Esophagus muscularis mucosa (tissue), 4 donors: ENCODE measurements at regions not wholly inside any gene's neighbourhood (a gene's known extent, or its start where the extent isn't known, plus 50 kb on each side); places are given as distances from the start of the nearest gene placed in this dataset.

Experiments used
- DNase-seq: peaks from one replicate; pipeline ENCODE4 v3.0.0-alpha.2; 2017; ENCODE audit errors: extremely low spot score
- H3K27ac ChIP-seq, 4 donors: fragments of 200-600 bp; sonication (generic); replicated peaks in 1 of 4; 1 replicate in 3 of 4; 2 replicates in 1 of 4; pipeline ENCODE4 v1.5.1; 2016 to 2019; ENCODE audit warnings: mild to moderate bottlenecking in 1 of 4
- H3K27me3 ChIP-seq, 4 donors: fragments of 200-600 bp; sonication (generic); one replicate each; pipeline versions ENCODE4 v1.5.1 to v1.6.0; 2016 to 2019
- H3K36me3 ChIP-seq, 4 donors: fragments of 200-600 bp; sonication (generic); one replicate each; pipeline ENCODE4 v1.5.1; 2016 to 2019
- H3K4me1 ChIP-seq, 4 donors: fragments of 200-600 bp; sonication (generic); one replicate each; pipeline ENCODE4 v1.5.1; 2016 to 2019
- H3K4me3 ChIP-seq, 4 donors: fragments of 200-600 bp; sonication (generic); 1 replicate in 2 of 4; 2 replicates in 2 of 4; pipeline ENCODE4 v1.5.1; 2016 to 2019; ENCODE audit warnings: mild to moderate bottlenecking in 4 of 4, moderate library complexity in 1 of 4
- H3K9me3 ChIP-seq, 4 donors: fragments of 200-600 bp; sonication (generic); 1 replicate in 3 of 4; 2 replicates in 1 of 4; pipeline ENCODE4 v1.5.1; 2016 to 2019
- CTCF ChIP-seq, 3 experiments: fragments of 200-600 bp in 2 of 3; fragments of 450-650 bp in 1 of 3; sonication (generic) in 2 of 3; IDR thresholded peaks; one replicate each; pipeline ENCODE4 v1.5.1; 2017 to 2019; ENCODE audit warnings: antibody characterized with exemption in 3 of 3, mild to moderate bottlenecking in 2 of 3, moderate library complexity in 1 of 3
- EP300 ChIP-seq: sonication (generic); formaldehyde crosslinking; IDR thresholded peaks from one replicate; pipeline ENCODE4 v1.6.1; 2017; ENCODE audit warnings: antibody characterized with exemption
- POLR2A ChIP-seq: fragments of 450-650 bp; IDR thresholded peaks from one replicate; pipeline ENCODE4 v1.6.1; 2017; ENCODE audit warnings: antibody characterized with exemption, moderate library complexity, mild to moderate bottlenecking, low read depth
- POLR2AphosphoS5 ChIP-seq, 2 donors: sonication (generic); formaldehyde crosslinking; IDR thresholded peaks; one replicate each; pipeline ENCODE4 v1.6.1; 2017; ENCODE audit warnings: antibody characterized with exemption in 2 of 2
- WGBS: methylation state at CpG from one replicate; pipeline ENCODE4 v1.1.5; 2018; 5-methylcytosine and 5-hydroxymethylcytosine counted together
- intact Hi-C: fragments of 100-400 bp; cut with DNase I; formaldehyde crosslinking; loops from one replicate; pipeline ENCODE4 v1.15.1; 2023

- Histone ChIP-seq H3K36me3 (no peaks in the 10 kb centered on the region), H3K4me1 (no peaks in the 10 kb centered on the region), H3K4me3 (no peak overlapping the region), H3K9me3 (peaks cover 0 to 6% (median 2%) of the 10 kb centered on the region in 4 donors), H3K27ac (no peak overlapping the region), H3K27me3 (peaks cover 0 to 24% (median 0%) of the 10 kb centered on the region in 4 donors)
- DNase-seq, result no peak
- intact Hi-C loops, result no loop called here
- TF ChIP-seq POLR2A, result no peak
- TF ChIP-seq EP300, result no peak
- no peak for TF ChIP-seq CTCF (IDR thresholded peaks at IDR 0.05)
- no peak for TF ChIP-seq POLR2AphosphoS5 (IDR thresholded peaks at IDR 0.05)
- 89% methylated on average over 7 of the region's 11 CpGs for WGBS
Measured at GRCh38 chr11:116614306-116615210, 158.2 kb downstream of the BUD13 start.

- peaks cover 0 to 6% (median 2%) of the 10 kb centered on the region in 4 donors for H3K9me3 ChIP-seq
- no peak overlapping the region for H3K4me3 ChIP-seq
- H3K27ac ChIP-seq, result no peak overlapping the region
- no peak for TF ChIP-seq EP300
- TF ChIP-seq POLR2A, result no peak
- no peak for TF ChIP-seq CTCF (IDR thresholded peaks at IDR 0.05)
- no peak for TF ChIP-seq POLR2AphosphoS5 (IDR thresholded peaks at IDR 0.05)
- no peaks in the 10 kb centered on the region for H3K36me3 ChIP-seq
- H3K27me3 ChIP-seq, result peaks cover 0 to 29% (median 0%) of the 10 kb centered on the region in 4 donors
- no peak for DNase-seq
- no peaks in the 10 kb centered on the region for H3K4me1 ChIP-seq
- intact Hi-C loops, result no loop called here
- WGBS, result 79% methylated on average over 27 of the region's 27 CpGs
Measured at GRCh38 chr11:116613206-116613875, 159.4 kb downstream of the BUD13 start.

- no peak for TF ChIP-seq EP300
- TF ChIP-seq POLR2AphosphoS5 (IDR thresholded peaks at IDR 0.05), result no peak
- no peak for TF ChIP-seq POLR2A
- no peak for TF ChIP-seq CTCF (IDR thresholded peaks at IDR 0.05)
- no peak overlapping the region for H3K27ac ChIP-seq
- WGBS, result 88% methylated on average over 4 of the region's 4 CpGs
Measured at GRCh38 chr11:116611998-116612620, 160.7 kb downstream of the BUD13 start.

GRCh38 chr11:116610190-116610589, 162.6 kb downstream of the BUD13 start:
- TF ChIP-seq POLR2A, result no peak
- no peak for TF ChIP-seq EP300
- no peak for TF ChIP-seq CTCF (IDR thresholded peaks at IDR 0.05)
- TF ChIP-seq POLR2AphosphoS5 (IDR thresholded peaks at IDR 0.05), result no peak
- WGBS, result 52% methylated on average over 5 of the region's 7 CpGs
- no peaks in the 10 kb centered on the region for H3K4me1 ChIP-seq
- H3K27ac ChIP-seq, result no peak overlapping the region
- DNase-seq, result no peak
- peaks cover 0 to 6% (median 2%) of the 10 kb centered on the region in 4 donors for H3K9me3 ChIP-seq
- H3K36me3 ChIP-seq, result no peaks in the 10 kb centered on the region
- peaks cover 0 to 54% (median 0%) of the 10 kb centered on the region in 4 donors for H3K27me3 ChIP-seq
- intact Hi-C loops, result no loop called here
- H3K4me3 ChIP-seq, result no peak overlapping the region

More at GRCh38 chr11:116611998-116612620, 160.7 kb downstream of the BUD13 start:
- Histone ChIP-seq H3K4me3 (no peak overlapping the region), H3K4me1 (no peaks in the 10 kb centered on the region), H3K27me3 (peaks cover 0 to 38% (median 0%) of the 10 kb centered on the region in 4 donors), H3K9me3 (peaks cover 0 to 6% (median 2%) of the 10 kb centered on the region in 4 donors), H3K36me3 (no peaks in the 10 kb centered on the region)
- intact Hi-C loops, result no loop called here
- no peak for DNase-seq
